ENCODE measurements at regions not wholly inside any gene's neighbourhood (a gene's known extent, or its start where the extent isn't known, plus 50 kb on each side); places are given as distances from the start of the nearest gene placed in this dataset.
"Not testable (repeated sequence)": the region's sequence is repeated elsewhere in the genome, so short reads cannot be mapped to it uniquely, and the experiment has no call there.

DNA sequence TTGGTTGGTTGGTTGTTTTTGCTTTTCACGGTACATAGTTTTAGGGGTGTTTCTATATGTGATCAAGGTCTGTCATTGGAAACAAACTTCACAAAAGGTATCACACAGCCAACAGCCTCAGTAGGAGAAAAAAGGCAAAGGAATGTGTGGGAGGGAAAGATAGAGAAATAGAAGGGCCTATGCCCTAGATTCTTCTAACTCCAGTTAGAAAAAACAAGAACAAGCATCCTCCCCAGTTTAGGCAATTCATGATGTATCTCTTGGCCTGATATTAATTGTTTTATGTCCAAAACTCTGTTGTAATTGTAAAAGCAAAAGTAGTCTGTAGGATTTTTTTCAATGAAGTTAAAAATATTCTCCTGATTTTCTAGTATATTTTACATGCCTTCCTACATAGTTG lies 192.4 kb upstream of the EDNRA start:
- Histone ChIP-seq H3K4me3 (ENCODE audit: low read length) (no peak overlapping the region), H3K27me3 (ENCODE audit: insufficient read depth, low read length, poor library complexity) (no peaks in the 10 kb centered on the region), H3K56ac (ENCODE audit: low read length) (no peak overlapping the region), H3K79me1 (ENCODE audit: low read length) (no peaks in the 10 kb centered on the region), H3K4me1 (ENCODE audit: control insufficient read depth, low read depth, low read length) (no peaks in the 10 kb centered on the region), H2AK5ac (ENCODE audit: low read length) (no peak overlapping the region), H3K18ac (ENCODE audit: low read length) (no peak overlapping the region), H3K36me3 (ENCODE audit: control insufficient read depth, insufficient read depth, low read length) (no peaks in the 10 kb centered on the region), H3K79me2 (ENCODE audit: control insufficient read depth, insufficient read depth, low read length) (no peaks in the 10 kb centered on the region), H3K4ac (ENCODE audit: low read depth, low read length) (no peak overlapping the region), H2BK15ac (replicated peaks; ENCODE audit: low read depth) (no peak overlapping the region), H3K27ac (ENCODE audit: low read depth, low read length) (no peak overlapping the region), H3K4me2 (ENCODE audit: low read length) (no peak overlapping the region), H4K5ac (ENCODE audit: low read length) (no peak overlapping the region), H3K9ac (ENCODE audit: low read length) (no peak overlapping the region), H2BK120ac (ENCODE audit: low read depth, low read length) (no peak overlapping the region), H3K23ac (ENCODE audit: low read length) (no peak overlapping the region), H2BK5ac (ENCODE audit: low read length) (no peak overlapping the region), H4K8ac (ENCODE audit: low read depth, low read length) (no peak overlapping the region)
- WGBS (ENCODE audit: extremely low coverage, insufficient coverage, low lambda C conversion rate), result no CpG with 5 or more reads among the region's 1 CpG
- no peak for DNase-seq

DNA sequence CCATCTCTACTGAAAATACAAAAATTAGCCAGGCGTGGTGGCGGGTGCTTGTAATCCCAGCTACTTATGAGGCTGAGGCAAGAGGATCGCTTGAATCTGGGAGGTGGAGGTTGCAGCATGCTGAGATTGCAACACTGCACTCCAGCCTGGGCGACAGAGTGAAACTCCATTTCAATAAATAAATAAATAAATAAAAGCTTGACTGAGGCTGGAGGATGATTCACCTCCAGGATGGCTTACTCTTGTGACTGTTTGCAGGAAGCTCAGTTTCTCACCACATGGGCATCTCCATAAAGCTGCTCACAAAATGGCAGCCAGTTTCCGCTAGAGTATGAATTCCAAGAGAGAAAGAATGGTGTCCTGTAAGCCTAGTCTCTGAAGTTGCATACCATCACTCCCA lies 191.7 kb upstream of the EDNRA start:
- H3K4me1 ChIP-seq (ENCODE audit: control insufficient read depth, low read depth, low read length), result no peaks in the 10 kb centered on the region
- no peak overlapping the region for H3K9ac ChIP-seq (ENCODE audit: low read length)
- H2BK15ac ChIP-seq (replicated peaks; ENCODE audit: low read depth), result no peak overlapping the region
- no peak overlapping the region for H4K8ac ChIP-seq (ENCODE audit: low read depth, low read length)
- no peak overlapping the region for H2AK5ac ChIP-seq (ENCODE audit: low read length)
- no peak overlapping the region for H3K4ac ChIP-seq (ENCODE audit: low read depth, low read length)
- H2BK120ac ChIP-seq (ENCODE audit: low read depth, low read length), result no peak overlapping the region
- H3K27ac ChIP-seq (ENCODE audit: low read depth, low read length), result no peak overlapping the region
- H3K4me2 ChIP-seq (ENCODE audit: low read length), result no peak overlapping the region
- H3K23ac ChIP-seq (ENCODE audit: low read length), result no peak overlapping the region
- WGBS (ENCODE audit: extremely low coverage, insufficient coverage, low lambda C conversion rate), result no CpG with 5 or more reads among the region's 5 CpGs
- no peak overlapping the region for H3K56ac ChIP-seq (ENCODE audit: low read length)
- no peaks in the 10 kb centered on the region for H3K27me3 ChIP-seq (ENCODE audit: insufficient read depth, low read length, poor library complexity)
- H3K18ac ChIP-seq (ENCODE audit: low read length), result no peak overlapping the region
- no peak for DNase-seq
- no peaks in the 10 kb centered on the region for H3K36me3 ChIP-seq (ENCODE audit: control insufficient read depth, insufficient read depth, low read length)
- H3K79me2 ChIP-seq (ENCODE audit: control insufficient read depth, insufficient read depth, low read length), result no peaks in the 10 kb centered on the region
- H4K5ac ChIP-seq (ENCODE audit: low read length), result no peak overlapping the region
- no peak overlapping the region for H3K4me3 ChIP-seq (ENCODE audit: low read length)
- no peak overlapping the region for H2BK5ac ChIP-seq (ENCODE audit: low read length)
- no peaks in the 10 kb centered on the region for H3K79me1 ChIP-seq (ENCODE audit: low read length)

DNA sequence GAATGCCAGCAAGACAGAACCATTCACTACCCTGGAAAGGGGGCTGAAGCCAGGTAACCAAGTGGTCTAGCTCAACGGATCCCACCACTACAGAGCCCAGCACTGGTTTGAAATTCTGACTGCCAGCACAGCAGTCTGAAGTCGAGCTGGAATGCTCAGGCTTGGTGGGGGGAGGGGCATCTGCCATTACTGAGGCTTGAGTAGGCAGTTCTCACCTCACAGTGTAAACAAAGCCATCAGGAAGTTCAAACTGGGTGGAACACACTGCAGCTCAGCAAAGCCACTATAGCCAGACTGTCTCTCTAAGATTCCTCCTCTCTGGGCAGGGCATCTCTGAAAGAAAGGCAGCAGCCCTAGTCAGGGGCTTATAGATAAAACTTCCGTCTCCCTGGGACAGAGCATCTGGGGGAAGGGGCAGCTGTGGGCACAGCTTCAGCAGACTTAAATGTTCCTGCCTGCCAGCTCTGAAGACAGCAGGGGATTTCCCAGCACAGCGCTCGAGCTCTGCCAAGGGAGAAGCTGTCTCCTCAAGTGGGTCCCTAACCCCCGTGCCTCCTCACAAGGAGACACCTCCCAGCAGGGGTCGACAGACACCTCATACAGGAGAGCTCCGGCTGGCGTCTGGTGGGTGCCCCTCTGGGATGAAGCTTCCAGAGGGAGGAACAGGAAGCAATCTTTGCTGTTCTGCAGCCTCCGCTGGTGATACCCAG lies 188.1 kb upstream of the EDNRA start:
- not testable (repeated sequence) for H3K27me3 ChIP-seq (ENCODE audit: insufficient read depth, low read length, poor library complexity); H3K79me2 ChIP-seq (ENCODE audit: control insufficient read depth, insufficient read depth, low read length); H3K9ac ChIP-seq (ENCODE audit: low read length); H3K36me3 ChIP-seq (ENCODE audit: control insufficient read depth, insufficient read depth, low read length); H3K18ac ChIP-seq (ENCODE audit: low read length); H3K4ac ChIP-seq (ENCODE audit: low read depth, low read length); H2AK5ac ChIP-seq (ENCODE audit: low read length); H3K27ac ChIP-seq (ENCODE audit: low read depth, low read length); H3K4me3 ChIP-seq (ENCODE audit: low read length); H3K4me2 ChIP-seq (ENCODE audit: low read length); H3K79me1 ChIP-seq (ENCODE audit: low read length); H3K23ac ChIP-seq (ENCODE audit: low read length); H2BK5ac ChIP-seq (ENCODE audit: low read length); H2BK120ac ChIP-seq (ENCODE audit: low read depth, low read length); H3K56ac ChIP-seq (ENCODE audit: low read length); H4K8ac ChIP-seq (ENCODE audit: low read depth, low read length); H4K5ac ChIP-seq (ENCODE audit: low read length); H2BK15ac ChIP-seq (replicated peaks; ENCODE audit: low read depth); H3K4me1 ChIP-seq (ENCODE audit: control insufficient read depth, low read depth, low read length)
- peak; percentile 79 for DNase-seq
- WGBS (ENCODE audit: extremely low coverage, insufficient coverage, low lambda C conversion rate), result no CpG with 5 or more reads among the region's 10 CpGs

DNA sequence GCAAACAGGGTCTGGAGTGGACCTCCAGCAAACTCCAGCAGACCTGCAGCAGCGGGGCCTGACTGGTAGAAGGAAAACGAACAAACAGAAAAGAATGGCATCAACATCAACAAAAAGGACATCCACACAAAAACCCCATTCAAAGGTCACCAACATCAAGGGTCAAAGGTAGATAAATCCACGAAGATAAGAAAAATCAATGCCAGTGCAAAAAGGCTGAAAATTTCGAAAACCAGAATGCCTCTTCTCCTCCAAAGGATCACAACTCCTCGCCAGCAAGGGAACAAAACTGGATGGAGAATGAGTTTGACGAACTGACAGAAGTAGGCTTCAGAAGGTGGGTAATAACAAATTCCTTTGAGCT lies 187.6 kb upstream of the EDNRA start:
- not testable (repeated sequence) for H2BK120ac ChIP-seq (ENCODE audit: low read depth, low read length); H3K9ac ChIP-seq (ENCODE audit: low read length); H2BK15ac ChIP-seq (replicated peaks; ENCODE audit: low read depth)

DNA sequence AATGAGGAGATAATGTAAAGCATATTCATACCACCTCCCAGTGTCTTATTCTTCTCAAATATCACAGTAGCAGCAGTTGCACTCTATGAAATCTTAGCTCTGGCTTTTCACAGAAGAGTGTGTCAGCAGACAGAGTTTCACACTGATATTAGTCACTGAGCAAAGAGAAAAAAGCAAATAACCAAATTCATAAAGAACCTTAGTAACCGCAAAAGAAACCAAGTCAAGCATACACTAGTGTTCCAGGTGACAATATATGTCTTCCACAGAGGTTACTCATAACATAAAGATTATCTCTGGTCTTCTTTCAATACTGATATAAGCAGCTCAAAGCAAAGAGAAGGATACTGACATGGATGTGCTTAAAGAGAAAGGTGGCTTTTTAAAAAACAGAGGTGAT lies 181.7 kb upstream of the EDNRA start:
- Histone ChIP-seq H2BK5ac (ENCODE audit: low read length) (no peak overlapping the region), H3K27ac (ENCODE audit: low read depth, low read length) (no peak overlapping the region), H3K36me3 (ENCODE audit: control insufficient read depth, insufficient read depth, low read length) (no peaks in the 10 kb centered on the region), H4K5ac (ENCODE audit: low read length) (no peak overlapping the region), H3K4me2 (ENCODE audit: low read length) (no peak overlapping the region), H4K8ac (ENCODE audit: low read depth, low read length) (no peak overlapping the region), H3K18ac (ENCODE audit: low read length) (no peak overlapping the region), H3K27me3 (ENCODE audit: insufficient read depth, low read length, poor library complexity) (no peaks in the 10 kb centered on the region), H3K9ac (ENCODE audit: low read length) (no peak overlapping the region), H3K4me3 (ENCODE audit: low read length) (no peak overlapping the region), H3K79me1 (ENCODE audit: low read length) (no peaks in the 10 kb centered on the region), H3K56ac (ENCODE audit: low read length) (no peak overlapping the region), H3K79me2 (ENCODE audit: control insufficient read depth, insufficient read depth, low read length) (no peaks in the 10 kb centered on the region), H3K4me1 (ENCODE audit: control insufficient read depth, low read depth, low read length) (no peaks in the 10 kb centered on the region), H2BK15ac (replicated peaks; ENCODE audit: low read depth) (no peak overlapping the region), H2BK120ac (ENCODE audit: low read depth, low read length) (no peak overlapping the region), H3K23ac (ENCODE audit: low read length) (no peak overlapping the region), H2AK5ac (ENCODE audit: low read length) (no peak overlapping the region), H3K4ac (ENCODE audit: low read depth, low read length) (no peak overlapping the region)
- WGBS (ENCODE audit: extremely low coverage, insufficient coverage, low lambda C conversion rate), result no CpG with 5 or more reads among the region's 1 CpG
- no peak for DNase-seq

More for the DNA sequence above, 187.6 kb upstream of the EDNRA start:
- H3K18ac ChIP-seq (ENCODE audit: low read length); H3K23ac ChIP-seq (ENCODE audit: low read length); H2AK5ac ChIP-seq (ENCODE audit: low read length); H3K36me3 ChIP-seq (ENCODE audit: control insufficient read depth, insufficient read depth, low read length); H4K5ac ChIP-seq (ENCODE audit: low read length); H3K4me1 ChIP-seq (ENCODE audit: control insufficient read depth, low read depth, low read length); H3K4me2 ChIP-seq (ENCODE audit: low read length); DNase-seq; H3K27ac ChIP-seq (ENCODE audit: low read depth, low read length); H3K4me3 ChIP-seq (ENCODE audit: low read length); H3K4ac ChIP-seq (ENCODE audit: low read depth, low read length); H3K56ac ChIP-seq (ENCODE audit: low read length); H3K79me2 ChIP-seq (ENCODE audit: control insufficient read depth, insufficient read depth, low read length); H3K79me1 ChIP-seq (ENCODE audit: low read length); H4K8ac ChIP-seq (ENCODE audit: low read depth, low read length); H3K27me3 ChIP-seq (ENCODE audit: insufficient read depth, low read length, poor library complexity); H2BK5ac ChIP-seq (ENCODE audit: low read length): not testable (repeated sequence)
- WGBS (ENCODE audit: extremely low coverage, insufficient coverage, low lambda C conversion rate), result no CpG with 5 or more reads among the region's 6 CpGs

DNA sequence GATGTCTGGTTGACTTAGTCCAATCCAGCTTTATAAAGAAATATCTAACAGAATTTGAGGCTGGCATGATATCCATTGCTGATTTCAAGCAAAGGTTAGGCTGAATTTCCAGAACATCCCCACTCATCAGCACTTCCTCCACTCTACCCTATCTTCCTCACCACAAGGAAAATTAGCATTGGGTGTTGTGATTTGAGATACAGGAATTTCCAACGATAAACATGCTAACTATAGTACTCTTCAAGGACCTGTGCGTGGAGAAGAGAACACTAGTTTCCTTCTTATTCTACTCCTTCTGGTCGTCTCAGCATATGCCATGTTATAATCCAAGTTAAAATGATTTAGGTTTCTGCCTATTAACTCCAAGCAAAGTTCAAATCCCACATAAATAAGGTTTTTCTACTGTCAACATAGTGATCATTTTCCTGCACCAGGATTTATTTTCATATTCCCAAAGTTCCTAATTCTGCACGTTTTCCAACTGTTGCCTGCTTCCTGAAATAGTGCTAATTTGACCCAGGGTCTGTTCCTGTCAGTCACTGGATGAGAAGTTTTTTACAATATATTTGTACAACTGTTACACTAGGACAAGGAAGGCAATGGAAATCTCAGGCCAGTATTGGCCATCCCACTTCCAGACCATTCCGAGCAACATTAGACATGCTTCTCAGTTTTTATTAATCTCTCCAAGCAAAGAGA lies 177.6 kb upstream of the EDNRA start:
- Histone ChIP-seq H2BK5ac (ENCODE audit: low read length) (no peak overlapping the region), H3K23ac (ENCODE audit: low read length) (no peak overlapping the region), H4K8ac (ENCODE audit: low read depth, low read length) (no peak overlapping the region), H3K9ac (ENCODE audit: low read length) (no peak overlapping the region), H2BK15ac (replicated peaks; ENCODE audit: low read depth) (no peak overlapping the region), H3K18ac (ENCODE audit: low read length) (no peak overlapping the region), H3K4me1 (ENCODE audit: control insufficient read depth, low read depth, low read length) (no peaks in the 10 kb centered on the region), H3K27me3 (ENCODE audit: insufficient read depth, low read length, poor library complexity) (no peaks in the 10 kb centered on the region), H3K36me3 (ENCODE audit: control insufficient read depth, insufficient read depth, low read length) (no peaks in the 10 kb centered on the region), H3K79me1 (ENCODE audit: low read length) (no peaks in the 10 kb centered on the region), H3K56ac (ENCODE audit: low read length) (no peak overlapping the region), H3K4me3 (ENCODE audit: low read length) (no peak overlapping the region), H3K4ac (ENCODE audit: low read depth, low read length) (no peak overlapping the region), H2BK120ac (ENCODE audit: low read depth, low read length) (no peak overlapping the region), H3K27ac (ENCODE audit: low read depth, low read length) (no peak overlapping the region), H2AK5ac (ENCODE audit: low read length) (no peak overlapping the region), H4K5ac (ENCODE audit: low read length) (no peak overlapping the region), H3K79me2 (ENCODE audit: control insufficient read depth, insufficient read depth, low read length) (no peaks in the 10 kb centered on the region), H3K4me2 (ENCODE audit: low read length) (no peak overlapping the region)
- WGBS (ENCODE audit: extremely low coverage, insufficient coverage, low lambda C conversion rate), result no CpG with 5 or more reads among the region's 5 CpGs
- DNase-seq, result no peak
